HepG2 (cell line): ENCODE measurements at regions not wholly inside any gene's neighbourhood (a gene's known extent, or its start where the extent isn't known, plus 50 kb on each side); places are given as distances from the start of the nearest gene placed in this dataset.

Experiments
- ATAC-seq: fragments of 200-7000 bp; cut with Tn5 transposase; 3 replicates; pipeline ENCODE4 v1.9.1; 2020; ENCODE audit warnings: mild to moderate bottlenecking, moderate library complexity
- BruUV-seq: library from RNA; stranded (reverse); fragments of 400-500 nt; replicated peaks from 2 replicates; lab custom pipeline; 2021; lab: Mats Ljungman, UMichigan
- CTCF ChIA-PET: fragments of 300-600 bp; formaldehyde crosslinking; extraction: SDS; loops from one replicate; lab custom pipeline; 2021; ENCODE audit warnings: low total read pairs, inconsistent platforms, low intra/inter-chr PET ratio; lab: Yijun Ruan, JAX
- POLR2A ChIA-PET: fragments of 350-600 bp; sonication (Branson Sonifier 250); formaldehyde crosslinking; loops from one replicate; lab custom pipeline; 2020; ENCODE audit warnings: antibody characterized with exemption, inconsistent platforms; lab: Yijun Ruan, JAX
- DNase-seq: peaks from one replicate; pipeline ENCODE4 v3.0.0-alpha.2; 2015; ENCODE audit warnings: low spot score
- FAIRE-seq: peaks from 3 replicates; lab custom pipeline; 2011; peaks lifted over from hg19 to GRCh38; lab: Jason Lieb, UNC
- H2AFZ ChIP-seq: one replicate; pipeline ENCODE4 v1.6.1; 2011; ENCODE audit warnings: low read length, inconsistent platforms
- H3K27ac ChIP-seq: fragments of 300-600 bp; 3 replicates; pipeline ENCODE4 v1.8.0; 2011; ENCODE audit warnings: mixed run types, mild to moderate bottlenecking, mixed read lengths, low read length, inconsistent platforms; ENCODE audit not compliant: insufficient read depth; ENCODE audit errors: extremely low read length
- H3K27me3 ChIP-seq, 2 experiments: fragments of 200-600 bp in 1 of 2; 2 replicates in 1 of 2; 3 replicates in 1 of 2; pipeline versions ENCODE4 v1.6.0 to v1.8.0; 2011; ENCODE audit warnings: low read length in 2 of 2, mild to moderate bottlenecking in 2 of 2, moderate library complexity in 2 of 2, inconsistent platforms in 1 of 2; ENCODE audit not compliant: insufficient read depth in 2 of 2, control insufficient read depth in 1 of 2
- H3K36me3 ChIP-seq, 2 experiments: fragments of 200-600 bp in 1 of 2; replicated peaks in 1 of 2; 2 replicates in 1 of 2; 3 replicates in 1 of 2; pipeline versions ENCODE4 v1.5.1 to v1.8.0; 2011; ENCODE audit warnings: low read length in 2 of 2, inconsistent platforms in 1 of 2; ENCODE audit not compliant: insufficient read depth in 2 of 2, control insufficient read depth in 1 of 2
- H3K4me1 ChIP-seq: 2 replicates; pipeline ENCODE4 v1.5.1; 2012; ENCODE audit warnings: low read length, inconsistent platforms; ENCODE audit not compliant: insufficient read depth
- H3K4me2 ChIP-seq: 2 replicates; pipeline ENCODE4 v1.6.0; 2011; ENCODE audit warnings: low read depth, low read length, inconsistent platforms
- H3K4me3 ChIP-seq, 3 experiments: fragments of 200-600 bp in 1 of 3; sonication (generic), shearing (Covaris generic) in 1 of 3; replicated peaks in 1 of 3; 2 replicates each; pipeline ENCODE4 v1.5.1; 2011 to 2016; ENCODE audit warnings: low read length in 3 of 3, inconsistent platforms in 2 of 3, low read depth in 2 of 3, mild to moderate bottlenecking in 2 of 3, control low read depth in 1 of 3, mixed read lengths in 1 of 3; ENCODE audit not compliant: insufficient read depth in 1 of 3
- H3K79me2 ChIP-seq: one replicate; pipeline ENCODE4 v1.6.1; 2011; ENCODE audit warnings: low read length, inconsistent platforms; ENCODE audit not compliant: insufficient read depth
- H3K9ac ChIP-seq: 2 replicates; pipeline ENCODE4 v1.6.0; 2011; ENCODE audit warnings: mild to moderate bottlenecking, low read depth, low read length, inconsistent platforms; ENCODE audit not compliant: insufficient read depth
- H3K9me3 ChIP-seq: 2 replicates; pipeline ENCODE4 v1.5.1; 2012; ENCODE audit warnings: mild to moderate bottlenecking, low read length
- H4K20me1 ChIP-seq: 2 replicates; pipeline ENCODE4 v1.6.0; 2011; ENCODE audit warnings: inconsistent platforms, mild to moderate bottlenecking, low read length, moderate library complexity; ENCODE audit not compliant: insufficient read depth
- DR1 ChIP-seq: sonication (generic); formaldehyde crosslinking; IDR thresholded peaks from 2 replicates; pipeline ENCODE4 v1.8.0; 2021; ENCODE audit warnings: mild to moderate bottlenecking, missing genetic modification reagents, inconsistent platforms
- E2F1 ChIP-seq: sonication (generic); formaldehyde crosslinking; IDR thresholded peaks from 2 replicates; pipeline ENCODE4 v1.5.0; 2020; ENCODE audit warnings: missing genetic modification reagents
- FOXA1 ChIP-seq, 2 experiments: fragments of 450-650 bp in 1 of 2; sonication (generic) in 1 of 2; formaldehyde crosslinking in 1 of 2; IDR thresholded peaks; 2 replicates each; pipeline versions ENCODE4 v1.4.0 to v1.6.1; 2016 to 2020; ENCODE audit warnings: missing genetic modification reagents in 1 of 2
- KDM3A ChIP-seq: IDR thresholded peaks from 2 replicates; pipeline ENCODE4 v1.6.1; 2018; ENCODE audit warnings: low read depth, missing compliant biosample characterization
- SRY ChIP-seq: sonication (generic); formaldehyde crosslinking; IDR thresholded peaks from 2 replicates; pipeline ENCODE4 v1.8.0; 2022; ENCODE audit warnings: mild to moderate bottlenecking, missing genetic modification reagents
- ZNF124 ChIP-seq: sonication (generic); formaldehyde crosslinking; IDR thresholded peaks from 2 replicates; pipeline ENCODE4 v1.4.0; 2020; ENCODE audit warnings: missing genetic modification reagents
- ZNF264 ChIP-seq: sonication (generic); formaldehyde crosslinking; IDR thresholded peaks from 2 replicates; pipeline ENCODE4 v1.4.0; 2020; ENCODE audit warnings: missing genetic modification reagents
- ZNF326 ChIP-seq: sonication (generic); formaldehyde crosslinking; IDR thresholded peaks from 2 replicates; pipeline ENCODE4 v1.4.0; 2020; ENCODE audit warnings: missing genetic modification reagents, borderline replicate concordance
- ZNF333 ChIP-seq: sonication (generic); formaldehyde crosslinking; IDR thresholded peaks from 2 replicates; pipeline ENCODE4 v1.4.0; 2020; ENCODE audit warnings: mild to moderate bottlenecking, missing genetic modification reagents, borderline replicate concordance
- ZNF512B ChIP-seq: sonication (generic); formaldehyde crosslinking; IDR thresholded peaks from 2 replicates; pipeline ENCODE4 v1.5.1; 2020; ENCODE audit warnings: missing genetic modification reagents, mild to moderate bottlenecking, borderline replicate concordance
- in situ Hi-C: cut with HindIII; loops from 2 replicates; pipeline ENCODE4 v1.10.0; 2017; ENCODE audit warnings: low pct_unique_long_range_greater_than_20kb; ENCODE audit not compliant: extremely low pct_ligation_motif_present
- intact Hi-C: fragments of 100-400 bp; cut with micrococcal nuclease; formaldehyde crosslinking; loops from one replicate; pipeline ENCODE4 v1.10.0; 2022; ENCODE audit not compliant: unreplicated experiment
- TF ChIP-seq, protein P1 (sequence below): IDR thresholded peaks from 2 replicates; pipeline ENCODE4 v1.4.0; 2020; ENCODE audit warnings: mild to moderate bottlenecking, missing genetic modification reagents
- TF ChIP-seq, protein P2 (sequence below): sonication (generic); formaldehyde crosslinking; IDR thresholded peaks from 2 replicates; pipeline ENCODE4 v1.4.0; 2020; ENCODE audit warnings: missing genetic modification reagents

GRCh38 chr14:55782166-55782565, 202.2 kb downstream of the KTN1 start:
- Histone ChIP-seq H3K9ac (no peak overlapping the region), H2AFZ (no peak overlapping the region), H3K4me1 (no peaks in the 10 kb centered on the region), H3K4me3 (no peak overlapping the region), H3K27ac (no peak overlapping the region), H3K79me2 (no peaks in the 10 kb centered on the region), H3K27me3 (no peaks in the 10 kb centered on the region), H3K36me3 (no peaks in the 10 kb centered on the region), H4K20me1 (no peaks in the 10 kb centered on the region), H3K4me2 (no peak overlapping the region), H3K9me3 (no peaks in the 10 kb centered on the region)
- POLR2A ChIA-PET: no interaction called here
- intact Hi-C loops (no loop called here), in situ Hi-C loops (no loop called here)
- BruUV-seq: no TSS peak
- FAIRE-seq (no peak), DNase-seq (no peak), ATAC-seq (no peak)
- CTCF ChIA-PET: no interaction called here
- TF ChIP-seq ZNF124 (CRISPR knock-in tag) (no peak), SRY (no peak), ZNF264 (CRISPR knock-in tag) (no peak), E2F1 (CRISPR knock-in tag) (no peak), ZNF333 (CRISPR knock-in tag) (no peak), KDM3A (no peak), ZNF326 (CRISPR knock-in tag) (no peak), FOXA1 (IDR thresholded peaks at IDR 0.05) (no peak), FOXA1 (CRISPR knock-in tag; IDR thresholded peaks at IDR 0.05) (no peak), ZNF512B (CRISPR knock-in tag) (no peak), DR1 (CRISPR knock-in tag) (no peak)
- TF ChIP-seq, protein P1, sequence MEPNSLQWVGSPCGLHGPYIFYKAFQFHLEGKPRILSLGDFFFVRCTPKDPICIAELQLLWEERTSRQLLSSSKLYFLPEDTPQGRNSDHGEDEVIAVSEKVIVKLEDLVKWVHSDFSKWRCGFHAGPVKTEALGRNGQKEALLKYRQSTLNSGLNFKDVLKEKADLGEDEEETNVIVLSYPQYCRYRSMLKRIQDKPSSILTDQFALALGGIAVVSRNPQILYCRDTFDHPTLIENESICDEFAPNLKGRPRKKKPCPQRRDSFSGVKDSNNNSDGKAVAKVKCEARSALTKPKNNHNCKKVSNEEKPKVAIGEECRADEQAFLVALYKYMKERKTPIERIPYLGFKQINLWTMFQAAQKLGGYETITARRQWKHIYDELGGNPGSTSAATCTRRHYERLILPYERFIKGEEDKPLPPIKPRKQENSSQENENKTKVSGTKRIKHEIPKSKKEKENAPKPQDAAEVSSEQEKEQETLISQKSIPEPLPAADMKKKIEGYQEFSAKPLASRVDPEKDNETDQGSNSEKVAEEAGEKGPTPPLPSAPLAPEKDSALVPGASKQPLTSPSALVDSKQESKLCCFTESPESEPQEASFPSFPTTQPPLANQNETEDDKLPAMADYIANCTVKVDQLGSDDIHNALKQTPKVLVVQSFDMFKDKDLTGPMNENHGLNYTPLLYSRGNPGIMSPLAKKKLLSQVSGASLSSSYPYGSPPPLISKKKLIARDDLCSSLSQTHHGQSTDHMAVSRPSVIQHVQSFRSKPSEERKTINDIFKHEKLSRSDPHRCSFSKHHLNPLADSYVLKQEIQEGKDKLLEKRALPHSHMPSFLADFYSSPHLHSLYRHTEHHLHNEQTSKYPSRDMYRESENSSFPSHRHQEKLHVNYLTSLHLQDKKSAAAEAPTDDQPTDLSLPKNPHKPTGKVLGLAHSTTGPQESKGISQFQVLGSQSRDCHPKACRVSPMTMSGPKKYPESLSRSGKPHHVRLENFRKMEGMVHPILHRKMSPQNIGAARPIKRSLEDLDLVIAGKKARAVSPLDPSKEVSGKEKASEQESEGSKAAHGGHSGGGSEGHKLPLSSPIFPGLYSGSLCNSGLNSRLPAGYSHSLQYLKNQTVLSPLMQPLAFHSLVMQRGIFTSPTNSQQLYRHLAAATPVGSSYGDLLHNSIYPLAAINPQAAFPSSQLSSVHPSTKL (CRISPR knock-in tag): no peak
- TF ChIP-seq, protein P2, sequence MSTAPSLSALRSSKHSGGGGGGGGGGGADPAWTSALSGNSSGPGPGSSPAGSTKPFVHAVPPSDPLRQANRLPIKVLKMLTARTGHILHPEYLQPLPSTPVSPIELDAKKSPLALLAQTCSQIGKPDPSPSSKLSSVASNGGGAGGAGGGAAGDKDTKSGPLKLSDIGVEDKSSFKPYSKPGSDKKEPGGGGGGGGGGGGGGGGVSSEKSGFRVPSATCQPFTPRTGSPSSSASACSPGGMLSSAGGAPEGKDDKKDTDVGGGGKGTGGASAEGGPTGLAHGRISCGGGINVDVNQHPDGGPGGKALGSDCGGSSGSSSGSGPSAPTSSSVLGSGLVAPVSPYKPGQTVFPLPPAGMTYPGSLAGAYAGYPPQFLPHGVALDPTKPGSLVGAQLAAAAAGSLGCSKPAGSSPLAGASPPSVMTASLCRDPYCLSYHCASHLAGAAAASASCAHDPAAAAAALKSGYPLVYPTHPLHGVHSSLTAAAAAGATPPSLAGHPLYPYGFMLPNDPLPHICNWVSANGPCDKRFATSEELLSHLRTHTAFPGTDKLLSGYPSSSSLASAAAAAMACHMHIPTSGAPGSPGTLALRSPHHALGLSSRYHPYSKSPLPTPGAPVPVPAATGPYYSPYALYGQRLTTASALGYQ: no peak
